Stimulated activated CD4-positive, alpha-beta T cell treated with anti-CD3 and anti-CD28 coated beads, TNF-alpha, amount 100 ng/mL, for 48 hours (primary cell): ENCODE measurements at regions not wholly inside any gene's neighbourhood (a gene's known extent, or its start where the extent isn't known, plus 50 kb on each side); places are given as distances from the start of the nearest gene placed in this dataset.

Source experiments
- DNase-seq, 3 donors: peaks; one replicate each; pipeline ENCODE4 v3.0.0-alpha.2; 2020; ENCODE audit warnings: low read depth in 3 of 3

DNA sequence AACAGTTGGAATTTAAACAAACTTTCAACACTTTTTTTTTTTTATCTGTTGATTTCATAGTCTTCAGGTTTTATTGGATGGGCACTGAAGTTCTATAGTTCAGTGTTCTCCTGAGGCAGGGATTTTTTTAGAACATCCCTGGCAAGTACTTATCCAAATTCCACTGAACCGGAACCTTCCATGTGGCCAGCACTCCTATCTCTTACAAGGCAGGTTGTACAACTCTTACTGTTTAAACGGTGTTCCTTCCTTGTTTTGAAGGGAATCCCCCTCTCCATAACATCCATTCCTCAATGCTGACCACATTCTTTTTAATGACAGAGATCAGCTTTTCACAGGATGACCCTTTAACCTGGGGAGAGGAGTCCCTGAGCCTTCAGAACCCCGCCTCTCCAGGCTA is 238.9 kb upstream of the CTBP2 start:
- no peak for DNase-seq

DNA sequence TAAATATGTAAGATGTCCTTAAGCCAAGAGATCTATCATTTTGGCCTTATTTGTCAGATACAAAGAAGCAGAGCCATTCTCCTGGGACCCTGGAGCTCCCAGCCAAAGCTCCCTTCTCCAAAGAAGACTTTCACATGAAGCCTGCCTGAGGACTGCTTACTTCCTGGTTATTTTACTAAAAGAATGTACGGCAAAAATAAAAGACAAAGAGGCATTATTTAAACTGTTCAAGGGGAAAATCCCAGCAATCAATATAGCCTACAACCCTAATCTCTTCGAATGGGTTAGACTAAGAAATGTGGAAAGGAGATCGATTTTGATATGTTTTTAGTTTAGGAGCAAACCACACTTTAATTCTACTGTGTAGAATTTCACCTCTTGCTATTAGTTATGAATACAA is 237.9 kb upstream of the CTBP2 start:
- DNase-seq, result no peak

DNA sequence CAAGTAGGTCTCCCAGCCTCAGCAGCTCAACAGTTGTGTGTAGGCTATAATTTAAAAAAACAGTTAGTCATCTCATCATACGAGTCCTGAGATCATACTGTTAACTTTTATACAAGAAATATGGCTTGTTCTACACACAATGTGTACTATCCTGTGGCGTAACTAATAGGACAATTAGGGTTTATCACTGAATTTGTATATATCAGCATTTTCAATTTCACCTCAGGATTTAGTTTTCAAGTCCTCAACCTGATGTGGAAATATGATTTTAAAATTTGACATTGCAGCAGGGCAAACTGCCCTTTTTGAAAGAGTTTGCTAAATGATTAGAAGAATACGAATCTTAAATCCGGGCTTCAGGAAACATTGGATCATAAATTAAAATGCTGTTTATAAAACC is 237.2 kb upstream of the CTBP2 start:
- no peak for DNase-seq

DNA sequence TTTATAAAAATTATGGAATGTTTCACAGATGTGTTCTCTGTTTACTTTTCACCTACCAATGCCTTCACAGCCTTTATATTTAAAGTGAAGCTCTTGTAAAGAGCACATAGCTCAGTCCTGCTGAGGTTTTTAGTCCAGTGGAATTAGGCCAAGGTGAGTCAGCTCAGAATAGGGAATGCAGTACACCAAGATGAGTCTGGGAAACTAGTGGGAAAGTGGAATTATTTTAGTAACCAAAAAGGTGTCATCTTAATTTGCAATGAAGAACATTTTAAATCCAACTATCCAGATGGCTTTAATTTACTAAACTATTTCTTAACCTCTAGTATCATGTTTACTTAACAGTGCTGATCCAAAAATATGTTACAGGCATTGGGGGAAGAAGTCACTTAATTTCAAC is 236.3 kb upstream of the CTBP2 start:
- DNase-seq, result no peak

DNA sequence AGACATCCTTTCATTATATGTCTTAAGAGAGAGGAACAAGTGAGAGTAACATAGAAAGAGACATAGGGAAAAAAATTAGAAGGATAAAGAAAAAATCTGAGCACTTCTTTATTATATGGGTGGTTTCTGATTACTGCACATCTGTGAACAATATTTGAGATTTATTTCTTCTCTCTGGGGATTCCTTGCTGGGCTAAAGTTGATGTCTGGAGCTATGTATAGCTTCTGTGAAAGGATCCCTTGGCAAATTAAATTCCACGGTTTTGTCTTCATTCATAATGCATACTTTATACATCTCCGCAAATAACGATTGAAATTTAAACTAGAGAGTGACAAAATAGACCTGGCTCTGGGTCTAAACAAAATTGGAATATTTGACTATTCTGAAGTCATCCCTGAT is 232.2 kb upstream of the CTBP2 start:
- no peak for DNase-seq

DNA sequence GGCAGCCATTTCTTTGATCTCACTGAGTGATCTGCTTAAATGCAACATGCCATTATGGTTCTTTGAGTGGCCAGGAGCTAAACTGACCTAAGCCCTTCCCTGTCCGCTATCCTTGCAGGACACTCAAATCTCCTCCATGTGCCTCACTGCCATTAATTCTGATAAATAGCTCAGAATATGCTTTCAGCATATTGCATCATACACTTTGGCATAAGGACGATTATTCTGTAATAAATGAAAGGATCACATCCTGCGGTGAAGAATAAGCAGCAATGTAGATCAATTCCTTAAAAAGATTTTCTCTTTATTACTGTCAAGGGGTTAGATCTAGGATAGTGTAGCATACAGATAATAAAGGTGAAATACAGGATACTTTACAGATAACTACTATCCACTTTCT is 231.8 kb upstream of the CTBP2 start:
- no peak for DNase-seq

DNA sequence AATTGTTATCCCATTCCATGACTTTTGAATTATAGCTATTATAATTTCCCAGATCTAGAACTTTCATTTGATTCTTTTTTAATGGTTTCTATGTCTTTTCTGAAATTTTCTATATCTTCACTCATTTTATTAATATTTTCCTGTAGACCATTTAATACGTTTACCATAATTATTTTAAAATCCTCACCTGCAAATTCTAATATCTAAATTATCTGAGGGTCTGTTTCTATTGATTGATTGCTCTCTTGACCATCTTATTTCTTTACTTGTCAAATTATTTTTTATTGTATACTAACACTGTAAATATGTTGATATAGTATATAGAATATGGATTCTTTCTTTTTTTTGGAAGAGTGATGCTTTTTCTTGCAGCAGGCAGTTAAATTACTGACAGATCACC is 229.3 kb upstream of the CTBP2 start:
- no peak for DNase-seq

DNA sequence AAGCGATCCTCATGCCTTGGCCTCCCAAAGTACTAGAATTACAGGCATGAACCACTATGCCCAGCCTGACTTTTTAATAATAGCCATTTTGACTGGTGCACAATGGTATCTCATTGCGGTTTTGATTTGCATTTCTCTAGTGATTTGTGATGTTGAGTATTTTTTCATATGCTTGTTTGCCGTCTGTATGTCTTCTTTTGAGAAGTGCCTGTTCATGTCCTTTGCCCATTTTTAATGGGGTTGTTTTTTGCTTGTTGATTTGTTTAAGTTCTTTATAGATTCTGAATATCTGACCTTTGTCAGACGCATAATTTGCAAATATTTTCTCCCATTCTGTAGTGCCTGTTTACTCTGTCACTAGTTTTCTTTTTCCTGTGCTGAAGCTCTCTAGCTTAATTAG is 219.2 kb upstream of the CTBP2 start:
- DNase-seq, result no peak

DNA sequence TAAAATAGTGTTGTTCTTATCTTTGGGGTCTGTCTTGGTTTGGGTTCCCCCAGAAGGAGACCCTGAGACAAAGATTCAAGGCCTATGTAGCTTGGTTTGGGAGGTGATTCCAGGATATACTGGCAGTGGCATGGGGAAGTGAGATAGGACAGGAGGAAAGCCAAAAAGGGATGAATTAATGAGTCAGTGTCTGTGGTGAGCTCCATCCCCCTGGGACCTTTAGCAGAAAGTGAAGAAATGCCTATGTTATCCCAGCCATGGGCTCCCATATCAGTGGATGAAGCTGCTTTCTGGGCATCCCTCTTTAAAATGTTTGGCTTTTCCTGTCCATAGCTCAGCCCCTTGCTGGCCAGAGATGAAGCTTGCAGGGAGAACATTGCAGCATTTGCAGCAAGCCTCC is 217.0 kb upstream of the CTBP2 start:
- no peak for DNase-seq

DNA sequence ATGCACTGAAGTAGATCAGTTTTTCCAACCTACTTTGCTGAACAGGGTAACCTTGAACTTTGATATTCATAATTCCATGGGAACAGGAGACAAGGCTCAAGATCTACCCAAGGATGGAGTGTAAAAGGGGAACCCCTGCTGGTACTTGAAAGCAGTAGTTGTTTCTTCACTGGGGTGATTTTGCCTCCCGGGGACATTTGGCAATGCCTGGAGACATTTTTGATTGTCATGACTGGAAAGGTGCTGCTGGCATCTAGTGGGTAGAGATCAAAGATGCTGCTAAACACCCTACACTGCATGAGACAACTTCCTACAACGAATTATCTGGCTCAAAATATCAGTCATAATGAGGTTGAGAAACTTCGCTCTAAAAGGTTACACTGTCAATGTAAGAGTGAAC is 214.8 kb upstream of the CTBP2 start:
- DNase-seq, result no peak

DNA sequence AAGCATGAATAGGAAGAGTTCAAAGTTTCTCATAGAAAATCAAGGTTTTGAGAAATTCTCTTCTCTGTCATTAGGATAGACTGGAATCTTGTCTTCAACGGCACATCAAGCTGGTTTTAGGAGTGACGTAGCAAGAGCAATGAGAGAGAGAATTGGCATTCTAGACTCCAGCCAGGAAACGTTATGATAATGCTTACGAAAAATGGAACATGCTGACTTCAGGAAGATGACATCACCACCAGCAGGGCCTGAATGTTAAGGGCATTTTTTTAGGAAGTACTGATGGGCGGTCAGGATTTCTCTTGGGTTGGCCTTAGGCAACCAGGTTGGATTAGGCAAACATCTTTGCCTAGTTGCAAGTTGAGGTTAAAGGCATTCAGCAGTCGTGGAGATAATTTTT is 213.2 kb upstream of the CTBP2 start:
- DNase-seq, result no peak

DNA sequence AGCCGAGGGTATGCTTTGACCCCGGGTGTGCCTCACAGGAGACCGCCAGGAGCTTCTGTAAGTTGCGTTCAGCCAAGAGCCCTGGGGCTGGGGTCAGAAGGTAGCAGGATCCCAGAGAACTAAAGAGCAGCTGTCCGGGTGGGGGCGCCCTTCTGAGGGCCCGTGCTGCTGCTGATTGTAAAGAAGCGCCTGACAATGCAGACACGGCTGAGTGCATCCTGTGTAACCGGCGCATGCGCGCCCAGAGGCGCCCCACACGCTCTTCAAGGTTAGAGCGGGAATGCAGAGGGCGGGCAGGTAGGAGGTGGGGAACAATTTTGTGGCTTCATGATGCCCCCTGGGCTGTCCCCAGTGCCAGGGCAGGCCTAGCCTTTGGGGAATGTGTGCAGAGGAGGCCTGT is 210.2 kb upstream of the CTBP2 start:
- DNase-seq, result no peak

DNA sequence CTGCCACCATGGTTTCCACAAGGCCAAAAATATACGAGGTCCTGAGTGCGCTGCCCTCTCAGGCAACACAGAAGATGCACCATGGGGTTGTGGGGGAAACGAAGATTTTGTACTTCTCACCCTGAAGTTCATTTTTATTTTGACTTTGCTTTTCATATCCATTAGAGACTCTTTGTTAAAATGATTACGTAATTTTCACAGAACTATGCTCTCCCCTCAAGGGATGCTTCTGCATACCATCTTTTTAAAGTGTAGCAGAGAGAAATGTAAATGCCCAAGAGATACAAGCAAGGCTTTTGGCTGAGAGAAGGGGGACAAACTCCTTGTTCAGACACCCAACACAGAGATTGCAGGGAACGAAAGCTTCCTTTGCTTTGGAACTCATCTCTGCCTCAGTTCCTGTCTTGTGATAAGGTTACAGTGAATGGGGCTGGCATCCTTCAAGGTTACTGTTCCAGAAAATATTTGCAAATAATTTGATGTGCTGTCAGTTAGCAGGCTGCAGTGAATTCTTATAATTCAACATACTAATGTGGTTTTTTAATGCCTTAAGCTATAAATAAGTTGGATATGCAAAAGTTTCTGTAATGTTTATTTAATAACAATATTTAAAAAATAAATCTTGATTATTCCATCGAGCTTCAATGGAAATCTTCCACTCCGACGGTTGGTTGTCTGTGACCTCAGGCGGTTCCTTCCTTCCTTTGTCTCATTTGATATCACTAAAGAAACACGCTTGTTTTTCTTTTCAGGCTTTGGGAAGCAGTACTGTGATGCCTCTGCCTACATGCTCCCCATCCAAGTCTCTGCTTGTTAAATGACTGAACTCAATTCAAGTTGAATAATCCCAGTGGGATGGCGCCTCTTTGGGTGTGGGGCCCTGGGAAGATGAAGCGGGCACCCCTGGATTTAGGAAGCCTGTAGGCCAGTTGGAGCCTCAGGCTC is 209.3 kb upstream of the CTBP2 start:
- no peak for DNase-seq

DNA sequence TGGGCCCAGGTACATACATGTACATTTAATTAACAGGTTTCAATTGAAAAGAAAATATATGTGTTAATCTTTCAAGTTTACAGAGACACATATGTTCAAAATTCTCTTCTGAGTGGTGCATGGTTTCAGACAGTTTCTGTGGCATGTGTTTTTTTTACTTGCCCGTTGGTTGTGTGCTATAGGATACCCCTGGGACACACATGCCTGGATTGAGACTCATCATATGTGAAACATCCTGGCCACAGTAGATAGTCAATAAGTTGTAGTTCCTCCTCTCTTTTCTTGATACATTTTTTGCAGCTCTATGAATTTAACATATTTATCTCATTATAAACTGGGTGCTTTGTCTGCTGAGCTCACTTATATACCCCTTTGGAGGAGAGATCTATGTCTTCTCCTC is 207.8 kb upstream of the CTBP2 start:
- DNase-seq, result no peak

DNA sequence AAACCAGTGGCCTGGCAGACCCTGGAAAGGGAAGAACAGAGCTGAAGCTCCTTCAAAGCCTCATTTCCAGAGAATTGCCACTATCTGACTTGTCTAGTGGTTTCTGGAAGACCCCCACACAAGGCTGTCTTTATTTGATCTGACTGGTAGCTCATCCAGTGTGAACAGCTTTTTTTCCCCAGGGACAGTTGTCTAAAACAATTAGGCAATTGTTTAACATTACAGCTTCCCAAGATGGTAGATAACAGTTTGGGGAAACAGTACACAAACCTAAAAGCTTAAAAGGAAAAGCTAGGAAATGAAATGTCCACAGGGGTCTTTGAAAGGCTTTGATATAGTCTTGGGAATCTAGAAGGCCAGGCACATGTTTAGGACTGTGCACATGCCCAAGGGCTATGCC is 203.4 kb upstream of the CTBP2 start:
- no peak for DNase-seq

DNA sequence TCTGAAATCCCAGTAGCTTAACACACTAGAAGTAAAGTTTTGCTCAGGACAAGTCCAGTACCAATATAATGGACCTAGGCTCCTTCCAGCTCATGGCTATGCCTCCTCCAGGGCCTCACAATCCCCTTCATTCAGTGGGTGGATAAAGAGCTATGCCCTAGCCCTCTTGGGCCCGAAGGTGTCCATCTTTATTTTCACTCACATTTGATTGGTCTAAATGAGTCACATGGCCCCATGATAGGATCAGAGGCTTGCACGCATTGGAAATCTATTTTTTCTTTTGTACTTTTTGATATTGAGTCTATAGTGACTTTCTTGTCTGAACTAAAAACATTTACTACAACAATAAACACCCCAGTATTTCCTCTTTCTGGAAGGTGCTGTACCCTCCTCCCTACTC is 202.6 kb upstream of the CTBP2 start:
- DNase-seq, result no peak

DNA sequence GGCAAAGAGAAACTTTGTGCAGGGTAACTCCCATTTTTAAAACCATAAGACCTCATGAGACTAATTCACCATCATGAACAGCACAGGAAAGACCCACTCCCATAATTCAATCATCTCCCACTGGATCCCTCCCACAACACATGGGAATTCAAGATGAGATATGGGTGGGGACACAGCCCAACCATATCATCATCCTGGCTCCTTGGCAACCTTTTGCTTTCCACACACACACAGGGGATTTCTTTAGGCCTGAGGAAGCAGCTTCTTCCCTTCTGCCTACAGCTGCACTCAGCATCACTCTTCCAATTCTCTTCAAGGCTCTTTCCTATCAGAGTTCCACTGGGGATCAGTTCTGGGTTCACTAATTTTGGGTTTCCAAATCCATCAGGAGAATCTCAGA is 199.0 kb upstream of the CTBP2 start:
- DNase-seq, result no peak

DNA sequence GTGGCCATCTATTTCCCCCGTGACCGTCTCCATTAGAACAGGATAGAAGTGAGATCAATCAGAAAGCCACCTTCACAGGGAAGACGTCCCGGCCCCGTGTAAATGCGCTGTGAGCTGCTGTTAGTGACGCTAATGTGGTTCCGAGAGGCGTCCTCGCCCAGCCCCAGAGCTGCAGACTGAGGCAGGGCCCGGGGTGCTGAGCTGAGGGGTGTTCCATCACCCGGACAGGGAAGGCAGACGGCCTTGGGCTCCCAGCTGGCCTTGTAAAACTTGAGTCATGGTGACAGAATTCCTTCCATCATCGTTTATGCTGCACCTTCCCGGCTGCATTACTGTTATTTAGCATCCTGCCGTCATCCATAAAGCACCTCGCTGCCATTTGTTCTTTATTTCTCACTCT is 195.3 kb upstream of the CTBP2 start:
- DNase-seq, result no peak

DNA sequence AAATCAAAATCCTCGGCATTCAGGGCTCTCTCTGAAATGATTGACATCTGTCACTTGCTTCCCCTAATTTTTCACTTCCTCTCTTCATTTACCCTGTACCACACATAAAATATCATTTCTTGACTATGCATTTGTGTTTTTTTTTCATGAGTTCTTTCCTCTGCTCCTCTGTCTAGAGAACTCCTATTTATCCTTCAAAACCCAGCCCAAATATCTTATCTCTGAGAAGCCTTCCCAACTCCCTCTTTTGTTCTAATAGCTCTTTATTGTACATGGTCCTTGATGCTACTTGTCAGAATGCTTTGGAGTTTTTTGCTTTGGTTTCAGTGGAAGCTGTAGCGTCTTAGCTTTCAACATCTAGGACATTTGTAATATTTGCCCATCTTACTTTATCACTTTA is 190.2 kb upstream of the CTBP2 start:
- no peak for DNase-seq

DNA sequence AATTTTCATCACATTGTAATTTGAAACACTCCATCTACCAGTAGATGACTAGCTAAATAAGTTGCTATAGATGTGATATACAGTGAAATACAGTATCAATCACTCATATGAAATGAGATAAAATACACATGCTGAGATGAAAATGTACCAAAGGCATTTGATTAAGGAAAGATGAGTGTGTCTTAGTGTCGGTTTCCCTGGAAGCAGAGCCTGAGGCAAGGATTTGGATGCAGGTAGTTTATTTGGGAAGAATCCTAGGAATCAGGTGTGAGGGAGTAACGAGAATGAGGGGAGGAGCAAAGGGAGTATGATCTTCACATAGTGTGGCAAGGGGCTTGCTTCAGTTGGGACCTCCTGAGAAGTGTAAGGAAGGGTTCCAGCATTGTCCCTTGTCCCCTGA is 188.2 kb upstream of the CTBP2 start:
- no peak for DNase-seq

DNA sequence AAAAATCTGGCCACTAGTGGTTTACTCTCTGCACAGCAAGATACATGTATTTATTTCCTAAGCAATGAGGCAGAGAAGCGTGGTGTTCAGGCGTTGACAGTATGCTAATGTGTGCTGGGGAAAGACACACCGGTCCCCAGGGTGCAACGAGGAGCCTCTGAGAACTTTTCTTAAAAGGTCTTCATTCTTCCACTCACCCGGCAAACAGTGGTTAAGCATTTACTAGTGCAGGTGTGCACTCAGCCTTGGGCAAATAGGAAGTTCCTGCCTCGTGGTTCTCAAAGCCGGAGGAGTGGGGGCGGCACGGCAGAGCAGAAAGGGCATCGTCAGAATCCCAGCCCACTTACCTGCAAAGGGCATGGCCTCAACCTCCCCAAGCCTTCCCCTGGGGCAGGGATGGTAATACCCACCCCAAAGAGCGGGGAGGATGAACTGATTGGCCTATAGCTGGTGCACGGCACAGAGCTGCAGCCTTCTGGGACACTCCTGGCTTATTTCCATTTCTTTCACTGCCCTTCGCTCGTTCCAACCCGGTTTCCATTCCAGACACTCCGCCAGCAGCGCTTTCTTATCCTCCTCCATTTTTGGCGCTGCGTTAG is 184.3 kb upstream of the CTBP2 start:
- no peak for DNase-seq

DNA sequence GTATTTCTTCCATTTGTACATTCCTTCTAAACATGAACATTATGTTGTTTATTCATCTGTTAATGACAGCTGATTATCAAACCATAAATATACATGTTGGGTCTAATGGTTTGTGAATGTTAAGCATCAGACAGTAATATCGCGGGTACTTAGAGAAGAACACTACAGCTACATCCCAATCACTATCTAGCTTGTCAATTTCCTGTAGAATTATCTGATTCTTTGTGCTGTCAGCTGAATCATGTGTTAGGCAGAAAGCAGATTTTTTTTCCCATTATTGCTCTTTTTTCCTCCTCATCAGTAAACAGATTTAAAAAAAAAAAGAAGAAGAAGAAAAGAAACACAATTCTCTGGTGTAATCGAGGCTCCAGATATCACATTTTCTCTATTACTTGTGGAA is 183.6 kb upstream of the CTBP2 start:
- no peak for DNase-seq

DNA sequence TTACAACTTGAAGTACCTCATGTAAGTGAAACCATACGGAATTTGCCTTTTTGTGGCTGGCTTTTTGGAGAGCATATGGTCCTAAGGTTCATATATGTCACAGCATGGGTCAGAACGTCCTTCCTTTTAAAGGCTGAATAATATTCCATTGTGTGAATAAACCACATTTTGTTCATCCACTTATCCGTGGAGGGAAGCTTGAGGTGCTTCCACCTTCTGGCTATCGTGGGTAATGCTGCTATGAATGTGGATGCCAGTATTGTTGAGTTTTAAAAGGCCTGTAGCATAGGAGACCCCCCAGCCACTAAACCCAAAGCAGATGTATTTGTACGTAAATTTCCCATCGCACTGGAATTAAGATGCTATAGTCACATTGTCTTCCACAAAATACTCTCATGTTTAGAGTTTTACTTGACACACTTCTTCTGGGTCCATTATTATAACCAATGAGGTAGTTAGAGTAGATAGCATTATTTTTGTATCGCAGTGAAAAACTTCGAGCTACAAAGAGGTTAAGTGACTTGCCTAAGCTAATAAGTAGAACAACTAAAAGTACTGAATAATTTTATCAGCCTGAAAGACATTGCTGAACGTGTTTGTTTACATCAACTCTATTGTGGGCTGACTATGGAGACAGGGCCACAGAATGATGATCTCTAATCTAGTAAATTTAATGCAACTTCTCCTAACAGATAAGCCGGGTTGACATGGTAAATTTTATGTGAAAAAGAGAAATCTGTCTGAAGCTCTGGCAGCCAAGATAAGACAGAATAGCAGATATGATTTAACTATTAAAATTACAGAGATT is 183.0 kb upstream of the CTBP2 start:
- DNase-seq, result no peak
